ENCODE measurements at regions not wholly inside any gene's neighbourhood (a gene's known extent, or its start where the extent isn't known, plus 50 kb on each side); places are given as distances from the start of the nearest gene placed in this dataset.
"Not testable (repeated sequence)": the region's sequence is repeated elsewhere in the genome, so short reads cannot be mapped to it uniquely, and the experiment has no call there.

GRCh38 chr12:14225064-14225463, 140.4 kb upstream of the ATF7IP start:
- no peak overlapping the region for H3K27ac ChIP-seq (ENCODE audit: insufficient read depth, low read length, poor library complexity, severe bottlenecking)
- DNase-seq, result no peak

GRCh38 chr12:14235176-14235575, 130.3 kb upstream of the ATF7IP start:
- DNase-seq; H3K9me3 ChIP-seq (ENCODE audit: control insufficient read depth, low read length); H3K36me3 ChIP-seq (ENCODE audit: control insufficient read depth, insufficient read depth, low read length); H3K27me3 ChIP-seq (replicated peaks; ENCODE audit: control insufficient read depth, insufficient read depth, low read length, poor library complexity, severe bottlenecking); H3K4me1 ChIP-seq (ENCODE audit: control insufficient read depth, insufficient read depth, low read length, poor library complexity, severe bottlenecking); H3K27ac ChIP-seq (ENCODE audit: insufficient read depth, low read length, poor library complexity, severe bottlenecking); H3K4me3 ChIP-seq (ENCODE audit: insufficient read depth, low read depth, low read length, poor library complexity, severe bottlenecking): not testable (repeated sequence)

More at GRCh38 chr12:14225064-14225463, 140.4 kb upstream of the ATF7IP start:
- H3K4me1 ChIP-seq (ENCODE audit: control insufficient read depth, insufficient read depth, low read length, poor library complexity, severe bottlenecking), result no peaks in the 10 kb centered on the region
- H3K36me3 ChIP-seq (ENCODE audit: control insufficient read depth, insufficient read depth, low read length), result no peaks in the 10 kb centered on the region
- no peaks in the 10 kb centered on the region for H3K9me3 ChIP-seq (ENCODE audit: control insufficient read depth, low read length)
- H3K27me3 ChIP-seq (replicated peaks; ENCODE audit: control insufficient read depth, insufficient read depth, low read length, poor library complexity, severe bottlenecking), result no peaks in the 10 kb centered on the region
- H3K4me3 ChIP-seq (ENCODE audit: insufficient read depth, low read depth, low read length, poor library complexity, severe bottlenecking), result no peak overlapping the region

- H3K27ac ChIP-seq (ENCODE audit: insufficient read depth, low read length, poor library complexity, severe bottlenecking); H3K9me3 ChIP-seq (ENCODE audit: control insufficient read depth, low read length); H3K4me3 ChIP-seq (ENCODE audit: insufficient read depth, low read depth, low read length, poor library complexity, severe bottlenecking); DNase-seq; H3K27me3 ChIP-seq (replicated peaks; ENCODE audit: control insufficient read depth, insufficient read depth, low read length, poor library complexity, severe bottlenecking); H3K4me1 ChIP-seq (ENCODE audit: control insufficient read depth, insufficient read depth, low read length, poor library complexity, severe bottlenecking); H3K36me3 ChIP-seq (ENCODE audit: control insufficient read depth, insufficient read depth, low read length): not testable (repeated sequence)
Observed at GRCh38 chr12:14236641-14237040, 128.8 kb upstream of the ATF7IP start.

GRCh38 chr12:14238221-14238792, 127.2 kb upstream of the ATF7IP start:
- Histone ChIP-seq H3K36me3 (ENCODE audit: control insufficient read depth, insufficient read depth, low read length) (no peaks in the 10 kb centered on the region), H3K9me3 (ENCODE audit: control insufficient read depth, low read length) (no peaks in the 10 kb centered on the region), H3K27me3 (replicated peaks; ENCODE audit: control insufficient read depth, insufficient read depth, low read length, poor library complexity, severe bottlenecking) (no peaks in the 10 kb centered on the region), H3K27ac (ENCODE audit: insufficient read depth, low read length, poor library complexity, severe bottlenecking) (no peak overlapping the region), H3K4me1 (ENCODE audit: control insufficient read depth, insufficient read depth, low read length, poor library complexity, severe bottlenecking) (peaks cover 4% of the 10 kb centered on the region), H3K4me3 (ENCODE audit: insufficient read depth, low read depth, low read length, poor library complexity, severe bottlenecking) (no peak overlapping the region)
- DNase-seq, result no peak

- H3K27ac ChIP-seq (ENCODE audit: insufficient read depth, low read length, poor library complexity, severe bottlenecking), result peak overlapping the region; percentile 46
- no peak for DNase-seq
Observed at GRCh38 chr12:14239350-14239934, 126.0 kb upstream of the ATF7IP start.

GRCh38 chr12:14239935-14240872, 125.3 kb upstream of the ATF7IP start:
- Histone ChIP-seq H3K4me3 (ENCODE audit: insufficient read depth, low read depth, low read length, poor library complexity, severe bottlenecking) (peak overlapping the region; percentile 48), H3K36me3 (ENCODE audit: control insufficient read depth, insufficient read depth, low read length) (no peaks in the 10 kb centered on the region), H3K27me3 (replicated peaks; ENCODE audit: control insufficient read depth, insufficient read depth, low read length, poor library complexity, severe bottlenecking) (no peaks in the 10 kb centered on the region), H3K27ac (ENCODE audit: insufficient read depth, low read length, poor library complexity, severe bottlenecking) (peak overlapping the region; percentile 46), H3K4me1 (ENCODE audit: control insufficient read depth, insufficient read depth, low read length, poor library complexity, severe bottlenecking) (peaks cover 4% of the 10 kb centered on the region), H3K9me3 (ENCODE audit: control insufficient read depth, low read length) (no peaks in the 10 kb centered on the region)
- DNase-seq, result peak in 1 of 3 donors; percentile 23

More at GRCh38 chr12:14239350-14239934, 126.0 kb upstream of the ATF7IP start:
- Histone ChIP-seq H3K27me3 (replicated peaks; ENCODE audit: control insufficient read depth, insufficient read depth, low read length, poor library complexity, severe bottlenecking) (no peaks in the 10 kb centered on the region), H3K4me1 (ENCODE audit: control insufficient read depth, insufficient read depth, low read length, poor library complexity, severe bottlenecking) (peaks cover 4% of the 10 kb centered on the region), H3K36me3 (ENCODE audit: control insufficient read depth, insufficient read depth, low read length) (no peaks in the 10 kb centered on the region), H3K9me3 (ENCODE audit: control insufficient read depth, low read length) (no peaks in the 10 kb centered on the region), H3K4me3 (ENCODE audit: insufficient read depth, low read depth, low read length, poor library complexity, severe bottlenecking) (peak overlapping the region; percentile 48)

GRCh38 chr12:14240873-14241220, 124.6 kb upstream of the ATF7IP start:
- Histone ChIP-seq H3K36me3 (ENCODE audit: control insufficient read depth, insufficient read depth, low read length) (no peaks in the 10 kb centered on the region), H3K9me3 (ENCODE audit: control insufficient read depth, low read length) (no peaks in the 10 kb centered on the region), H3K27me3 (replicated peaks; ENCODE audit: control insufficient read depth, insufficient read depth, low read length, poor library complexity, severe bottlenecking) (no peaks in the 10 kb centered on the region), H3K27ac (ENCODE audit: insufficient read depth, low read length, poor library complexity, severe bottlenecking) (no peak overlapping the region), H3K4me3 (ENCODE audit: insufficient read depth, low read depth, low read length, poor library complexity, severe bottlenecking) (no peak overlapping the region), H3K4me1 (ENCODE audit: control insufficient read depth, insufficient read depth, low read length, poor library complexity, severe bottlenecking) (peaks cover 4% of the 10 kb centered on the region)
- DNase-seq, result no peak

GRCh38 chr12:14242825-14243224, 122.7 kb upstream of the ATF7IP start:
- H3K27me3 ChIP-seq (replicated peaks; ENCODE audit: control insufficient read depth, insufficient read depth, low read length, poor library complexity, severe bottlenecking), result not testable (repeated sequence)

GRCh38 chr12:14243941-14244340, 121.5 kb upstream of the ATF7IP start:
- DNase-seq, result no peak
- H3K4me1 ChIP-seq (ENCODE audit: control insufficient read depth, insufficient read depth, low read length, poor library complexity, severe bottlenecking), result no peaks in the 10 kb centered on the region

More at GRCh38 chr12:14242825-14243224, 122.7 kb upstream of the ATF7IP start:
- not testable (repeated sequence) for H3K27ac ChIP-seq (ENCODE audit: insufficient read depth, low read length, poor library complexity, severe bottlenecking); H3K9me3 ChIP-seq (ENCODE audit: control insufficient read depth, low read length); H3K4me3 ChIP-seq (ENCODE audit: insufficient read depth, low read depth, low read length, poor library complexity, severe bottlenecking); H3K36me3 ChIP-seq (ENCODE audit: control insufficient read depth, insufficient read depth, low read length); DNase-seq; H3K4me1 ChIP-seq (ENCODE audit: control insufficient read depth, insufficient read depth, low read length, poor library complexity, severe bottlenecking)

More at GRCh38 chr12:14243941-14244340, 121.5 kb upstream of the ATF7IP start:
- H3K4me3 ChIP-seq (ENCODE audit: insufficient read depth, low read depth, low read length, poor library complexity, severe bottlenecking), result no peak overlapping the region
- no peak overlapping the region for H3K27ac ChIP-seq (ENCODE audit: insufficient read depth, low read length, poor library complexity, severe bottlenecking)
- no peaks in the 10 kb centered on the region for H3K27me3 ChIP-seq (replicated peaks; ENCODE audit: control insufficient read depth, insufficient read depth, low read length, poor library complexity, severe bottlenecking)
- H3K36me3 ChIP-seq (ENCODE audit: control insufficient read depth, insufficient read depth, low read length), result no peaks in the 10 kb centered on the region
- H3K9me3 ChIP-seq (ENCODE audit: control insufficient read depth, low read length), result no peaks in the 10 kb centered on the region
